ENCODE measurements at regions not wholly inside any gene's neighbourhood (a gene's known extent, or its start where the extent isn't known, plus 50 kb on each side); places are given as distances from the start of the nearest gene placed in this dataset.

DNA sequence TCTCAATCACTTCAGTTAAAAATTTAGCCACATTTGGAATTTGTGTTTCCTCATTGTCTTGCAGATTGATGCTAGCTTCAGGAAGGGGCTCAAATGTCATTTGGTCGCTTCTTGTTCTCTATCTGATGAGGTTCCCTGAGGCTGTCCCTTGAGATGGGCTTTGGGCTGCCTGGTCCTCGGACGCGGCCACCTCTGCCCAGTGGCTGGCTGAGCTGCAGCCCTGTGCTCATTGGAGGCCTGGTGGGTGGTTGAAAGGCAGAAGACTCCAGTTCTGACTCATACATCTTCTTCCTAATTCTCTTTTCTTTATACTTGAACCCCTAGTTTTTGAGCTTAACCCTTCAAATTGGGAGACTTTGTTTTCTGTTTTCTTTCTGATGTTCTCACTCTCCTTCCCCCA lies 78.8 kb upstream of the NTRK2 start:
- TF ChIP-seq, protein P1, sequence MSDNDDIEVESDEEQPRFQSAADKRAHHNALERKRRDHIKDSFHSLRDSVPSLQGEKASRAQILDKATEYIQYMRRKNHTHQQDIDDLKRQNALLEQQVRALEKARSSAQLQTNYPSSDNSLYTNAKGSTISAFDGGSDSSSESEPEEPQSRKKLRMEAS (IDR thresholded peaks at IDR 0.05), result no peak
- TF ChIP-seq CTCF (IDR thresholded peaks at IDR 0.05), result no peak
- TF ChIP-seq NFE2L2 (conservative IDR thresholded peaks at IDR 0.05; ENCODE audit: low read length), result no peak
- TF ChIP-seq HOXB13 (CRISPR knock-in tag; IDR thresholded peaks at IDR 0.05; ENCODE audit: low read depth), result no peak
- no peak for TF ChIP-seq RAD21 (conservative IDR thresholded peaks at IDR 0.05 in 1 of 2, IDR thresholded peaks at IDR 0.05 in 1 of 2)

Measured in A549 (cell line).